NCI-H345 treated with DMSO at 0.1 percent for 48 hours (cell line): ENCODE measurements at regions not wholly inside any gene's neighbourhood (a gene's known extent, or its start where the extent isn't known, plus 50 kb on each side); places are given as distances from the start of the nearest gene placed in this dataset.

ENCODE experiments used
- DNase-seq: peaks from one replicate; lab custom pipeline; 2025; ENCODE audit not compliant: unreplicated experiment; lab: John Stamatoyannopoulos, UW

- peak; percentile 12 for DNase-seq
Observed at GRCh38 chr6:164926686-164927085, 382.7 kb downstream of the C6orf118 start.

GRCh38 chr6:164925681-164926530, 383.5 kb downstream of the C6orf118 start:
- no peak for DNase-seq

- no peak for DNase-seq
Observed at GRCh38 chr6:164924674-164925073, 384.7 kb downstream of the C6orf118 start.

- no peak for DNase-seq
Observed at GRCh38 chr6:164917211-164917610, 392.2 kb downstream of the C6orf118 start.

GRCh38 chr6:164916087-164916486, 393.3 kb downstream of the C6orf118 start:
- DNase-seq: no peak

- no peak for DNase-seq
Observed at GRCh38 chr6:164911873-164912580, 397.4 kb downstream of the C6orf118 start.

- no peak for DNase-seq
Observed at GRCh38 chr6:164911151-164911550, 398.3 kb downstream of the C6orf118 start.

GRCh38 chr6:164906766-164907165, 402.6 kb downstream of the C6orf118 start:
- no peak for DNase-seq

- no peak for DNase-seq
Observed at GRCh38 chr6:164905311-164905710, 404.1 kb downstream of the C6orf118 start.

GRCh38 chr6:164898412-164898811, 411.0 kb downstream of the C6orf118 start:
- DNase-seq: no peak

- DNase-seq: peak; percentile 20
Observed at GRCh38 chr6:164897523-164898235, 411.7 kb downstream of the C6orf118 start.

GRCh38 chr6:164889980-164890379, 419.4 kb downstream of the C6orf118 start:
- DNase-seq: no peak

GRCh38 chr6:164887660-164888059, 421.7 kb downstream of the C6orf118 start:
- DNase-seq: no peak

- DNase-seq: no peak
Observed at GRCh38 chr6:164882236-164882635, 427.2 kb downstream of the C6orf118 start.

GRCh38 chr6:164871783-164872182, 437.6 kb downstream of the C6orf118 start:
- no peak for DNase-seq

GRCh38 chr6:164870164-164870563, 439.2 kb downstream of the C6orf118 start:
- no peak for DNase-seq

- no peak for DNase-seq
Observed at GRCh38 chr6:164861967-164862366, 447.4 kb downstream of the C6orf118 start.

GRCh38 chr6:164859816-164860215, 449.6 kb downstream of the C6orf118 start:
- no peak for DNase-seq

GRCh38 chr6:164856138-164856537, 453.3 kb downstream of the C6orf118 start:
- DNase-seq: no peak

- DNase-seq: no peak
Observed at GRCh38 chr6:164855281-164855680, 454.1 kb downstream of the C6orf118 start.

GRCh38 chr6:164854526-164854925, 454.9 kb downstream of the C6orf118 start:
- no peak for DNase-seq

- DNase-seq: no peak
Observed at GRCh38 chr6:164845773-164846172, 463.6 kb downstream of the C6orf118 start.
